COLO829 (cell line): ENCODE measurements at regions not wholly inside any gene's neighbourhood (a gene's known extent, or its start where the extent isn't known, plus 50 kb on each side); places are given as distances from the start of the nearest gene placed in this dataset.

ENCODE experiments used
- DNase-seq: peaks from one replicate; pipeline ENCODE4 v3.0.0; 2012; ENCODE audit warnings: low spot score

GRCh38 chr5:39475159-39475571 is 50.4 kb upstream of the DAB2 start:
- no peak for DNase-seq
